Right lobe of liver (tissue), 4 donors: ENCODE measurements at regions not wholly inside any gene's neighbourhood (a gene's known extent, or its start where the extent isn't known, plus 50 kb on each side); places are given as distances from the start of the nearest gene placed in this dataset.

Experiments
- POLR2A ChIP-seq: fragments of 450-650 bp; IDR thresholded peaks from one replicate; pipeline ENCODE4 v1.6.1; 2017; ENCODE audit warnings: antibody characterized with exemption, mild to moderate bottlenecking
- TF ChIP-seq, protein P1 (sequence below), 4 donors: fragments of 200-600 bp in 3 of 4; fragments of 450-650 bp in 1 of 4; IDR thresholded peaks; one replicate each; pipeline versions ENCODE4 v1.5.1 to v1.8.0; 2016 to 2022; ENCODE audit warnings: antibody characterized with exemption in 4 of 4, mild to moderate bottlenecking in 2 of 4
- donor health status: DM: no; HTN: no; CAD: no.
- donor health status: DM: no; HTN: no; CAD: no.
- donor health status: DM: no; HTN: yes; CAD: no.

DNA sequence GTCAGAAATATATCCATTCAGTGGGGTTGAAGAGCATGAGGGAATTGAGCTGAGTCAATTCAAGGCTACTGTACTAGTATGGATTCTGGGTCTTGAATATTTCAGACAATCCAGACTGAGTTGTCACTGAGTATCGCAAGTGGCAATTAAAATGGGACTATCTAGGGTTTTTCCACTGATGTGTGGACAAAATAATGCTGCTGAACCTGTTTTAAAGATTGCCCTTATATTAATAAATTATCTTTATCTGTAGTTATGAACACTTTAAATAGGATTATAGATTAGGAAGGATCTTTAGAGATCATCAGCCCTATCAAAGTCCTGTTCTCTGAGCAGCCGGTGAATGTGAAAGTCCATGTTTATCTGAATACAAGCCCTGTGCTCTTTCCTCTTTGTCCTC is 478.3 kb upstream of the KIRREL3 start:
- TF ChIP-seq, protein P1, sequence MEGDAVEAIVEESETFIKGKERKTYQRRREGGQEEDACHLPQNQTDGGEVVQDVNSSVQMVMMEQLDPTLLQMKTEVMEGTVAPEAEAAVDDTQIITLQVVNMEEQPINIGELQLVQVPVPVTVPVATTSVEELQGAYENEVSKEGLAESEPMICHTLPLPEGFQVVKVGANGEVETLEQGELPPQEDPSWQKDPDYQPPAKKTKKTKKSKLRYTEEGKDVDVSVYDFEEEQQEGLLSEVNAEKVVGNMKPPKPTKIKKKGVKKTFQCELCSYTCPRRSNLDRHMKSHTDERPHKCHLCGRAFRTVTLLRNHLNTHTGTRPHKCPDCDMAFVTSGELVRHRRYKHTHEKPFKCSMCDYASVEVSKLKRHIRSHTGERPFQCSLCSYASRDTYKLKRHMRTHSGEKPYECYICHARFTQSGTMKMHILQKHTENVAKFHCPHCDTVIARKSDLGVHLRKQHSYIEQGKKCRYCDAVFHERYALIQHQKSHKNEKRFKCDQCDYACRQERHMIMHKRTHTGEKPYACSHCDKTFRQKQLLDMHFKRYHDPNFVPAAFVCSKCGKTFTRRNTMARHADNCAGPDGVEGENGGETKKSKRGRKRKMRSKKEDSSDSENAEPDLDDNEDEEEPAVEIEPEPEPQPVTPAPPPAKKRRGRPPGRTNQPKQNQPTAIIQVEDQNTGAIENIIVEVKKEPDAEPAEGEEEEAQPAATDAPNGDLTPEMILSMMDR (IDR thresholded peaks at IDR 0.05): no peak
- TF ChIP-seq POLR2A: no peak
